AG04449 (cell line): ENCODE measurements at regions not wholly inside any gene's neighbourhood (a gene's known extent, or its start where the extent isn't known, plus 50 kb on each side); places are given as distances from the start of the nearest gene placed in this dataset.
"Not testable (repeated sequence)": the region's sequence is repeated elsewhere in the genome, so short reads cannot be mapped to it uniquely, and the experiment has no call there.

Experiments used
- CTCF ChIA-PET: fragments of 350-600 bp; formaldehyde crosslinking; extraction: SDS; loops from one replicate; lab custom pipeline; 2021; ENCODE audit warnings: antibody characterized with exemption; lab: Yijun Ruan, JAX
- POLR2A ChIA-PET: fragments of 400-600, 350-600 bp; formaldehyde crosslinking; extraction: SDS; loops from one replicate; lab custom pipeline; 2020; ENCODE audit warnings: antibody characterized with exemption, inconsistent platforms; lab: Yijun Ruan, JAX
- DNase-seq: peaks from one replicate; pipeline ENCODE4 v3.0.0-alpha.2; 2010; ENCODE audit warnings: low read depth, low spot score
- H3K4me3 ChIP-seq: 2 replicates; pipeline ENCODE4 v1.5.1; 2011; ENCODE audit warnings: low read depth, mild to moderate bottlenecking, control low read depth, low read length
- TF ChIP-seq, protein P1 (sequence below): IDR thresholded peaks from one replicate; pipeline ENCODE4 v1.5.1; 2011; ENCODE audit warnings: mild to moderate bottlenecking, moderate library complexity, low read length, control low read depth, inconsistent platforms; ENCODE audit not compliant: insufficient read depth; ENCODE audit errors: missing control alignments

DNA sequence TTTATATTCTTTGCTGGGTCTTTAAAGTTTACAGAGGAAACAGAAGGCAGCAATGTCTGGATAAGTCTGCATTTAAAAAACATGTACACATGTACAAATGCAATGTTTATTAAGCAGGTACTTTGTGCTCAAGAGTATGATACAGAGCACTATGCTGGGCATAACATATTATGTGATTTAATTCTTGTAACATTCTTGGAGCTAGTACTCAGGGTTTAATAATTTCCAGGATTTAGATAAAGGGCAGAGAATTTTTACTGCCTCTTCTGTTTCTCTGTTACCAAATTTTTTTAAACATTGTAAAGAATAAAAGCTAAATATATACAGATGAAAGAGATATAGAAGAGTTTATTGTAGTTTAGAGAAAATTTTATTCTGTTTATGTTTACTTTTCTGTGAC is 152.7 kb downstream of the ZNF737 start:
- DNase-seq: no peak
- TF ChIP-seq, protein P1, sequence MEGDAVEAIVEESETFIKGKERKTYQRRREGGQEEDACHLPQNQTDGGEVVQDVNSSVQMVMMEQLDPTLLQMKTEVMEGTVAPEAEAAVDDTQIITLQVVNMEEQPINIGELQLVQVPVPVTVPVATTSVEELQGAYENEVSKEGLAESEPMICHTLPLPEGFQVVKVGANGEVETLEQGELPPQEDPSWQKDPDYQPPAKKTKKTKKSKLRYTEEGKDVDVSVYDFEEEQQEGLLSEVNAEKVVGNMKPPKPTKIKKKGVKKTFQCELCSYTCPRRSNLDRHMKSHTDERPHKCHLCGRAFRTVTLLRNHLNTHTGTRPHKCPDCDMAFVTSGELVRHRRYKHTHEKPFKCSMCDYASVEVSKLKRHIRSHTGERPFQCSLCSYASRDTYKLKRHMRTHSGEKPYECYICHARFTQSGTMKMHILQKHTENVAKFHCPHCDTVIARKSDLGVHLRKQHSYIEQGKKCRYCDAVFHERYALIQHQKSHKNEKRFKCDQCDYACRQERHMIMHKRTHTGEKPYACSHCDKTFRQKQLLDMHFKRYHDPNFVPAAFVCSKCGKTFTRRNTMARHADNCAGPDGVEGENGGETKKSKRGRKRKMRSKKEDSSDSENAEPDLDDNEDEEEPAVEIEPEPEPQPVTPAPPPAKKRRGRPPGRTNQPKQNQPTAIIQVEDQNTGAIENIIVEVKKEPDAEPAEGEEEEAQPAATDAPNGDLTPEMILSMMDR: no peak
- CTCF ChIA-PET: no interaction called here
- H3K4me3 ChIP-seq: no peak overlapping the region
- POLR2A ChIA-PET: no interaction called here

DNA sequence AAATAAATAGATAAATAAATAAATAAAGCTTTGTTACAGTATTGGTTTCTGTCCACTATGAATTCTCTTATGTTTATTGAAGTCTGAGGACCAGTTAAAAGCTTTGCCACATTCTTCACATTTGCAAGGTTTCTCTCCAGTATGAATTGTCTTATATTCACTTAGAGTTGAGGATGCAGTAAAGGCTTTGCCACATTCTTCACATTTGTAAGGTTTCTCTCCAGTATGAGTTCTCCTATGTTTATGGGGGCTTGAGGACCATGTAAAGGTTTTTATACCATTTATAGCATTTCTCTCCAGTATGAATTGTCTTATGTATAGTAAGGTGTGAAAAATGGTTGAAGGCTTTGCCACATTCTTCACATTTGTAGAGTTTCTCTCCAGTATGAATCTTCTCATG is 168.3 kb downstream of the ZNF737 start:
- TF ChIP-seq, protein P1: no peak
- H3K4me3 ChIP-seq: no peak overlapping the region
- POLR2A ChIA-PET: no interaction called here
- CTCF ChIA-PET: no interaction called here
- no peak for DNase-seq

DNA sequence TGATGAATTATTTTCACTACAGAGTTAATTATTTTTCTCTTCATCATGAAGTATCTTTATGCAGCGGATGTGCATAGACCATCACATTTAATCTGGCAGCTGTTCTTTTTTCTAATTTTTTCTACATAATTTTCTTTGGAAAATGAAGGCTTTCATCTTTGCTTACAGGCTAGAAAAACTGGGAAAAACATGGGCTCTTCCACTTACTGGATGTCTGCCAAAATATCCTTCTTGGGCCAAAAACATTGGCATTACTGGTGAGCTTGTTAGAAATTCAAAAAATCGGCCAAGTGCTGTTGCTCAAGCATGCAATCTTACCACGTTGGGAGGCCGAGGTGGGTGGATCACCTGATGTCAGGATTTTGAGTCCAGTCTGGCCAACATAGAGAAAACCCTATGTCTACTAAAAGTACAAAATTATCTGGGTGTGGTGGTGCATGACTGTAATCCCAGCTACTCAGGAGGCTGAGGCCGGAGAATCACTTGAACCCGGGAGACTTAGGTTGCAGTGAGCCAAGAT is 176.8 kb downstream of the ZNF737 start:
- ChIA-PET CTCF (no interaction called here), POLR2A (no interaction called here)
- TF ChIP-seq, protein P1: no peak
- H3K4me3 ChIP-seq: no peak overlapping the region
- DNase-seq: no peak

DNA sequence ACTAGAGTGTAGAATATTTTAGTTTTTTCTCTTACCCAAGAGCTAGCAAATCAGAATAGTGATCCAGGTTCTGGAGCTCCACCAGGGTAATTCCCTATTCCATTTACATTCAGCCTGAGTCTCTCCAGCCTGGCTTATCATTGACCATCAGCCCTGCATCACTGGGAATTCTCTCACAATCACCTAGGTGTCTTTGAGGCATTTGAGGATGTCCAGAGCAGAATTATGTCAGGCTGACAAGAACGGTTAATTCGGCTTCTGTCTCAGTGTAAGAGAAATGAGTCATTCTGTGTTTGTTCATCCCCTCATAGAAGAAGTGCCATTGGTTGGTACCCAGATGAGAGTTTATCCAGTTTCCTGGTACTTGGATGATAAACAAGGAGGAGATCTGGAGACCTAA is 180.5 kb downstream of the ZNF737 start:
- ChIA-PET CTCF (no interaction called here), POLR2A (no interaction called here)
- H3K4me3 ChIP-seq: no peak overlapping the region
- TF ChIP-seq, protein P1: no peak
- no peak for DNase-seq

DNA sequence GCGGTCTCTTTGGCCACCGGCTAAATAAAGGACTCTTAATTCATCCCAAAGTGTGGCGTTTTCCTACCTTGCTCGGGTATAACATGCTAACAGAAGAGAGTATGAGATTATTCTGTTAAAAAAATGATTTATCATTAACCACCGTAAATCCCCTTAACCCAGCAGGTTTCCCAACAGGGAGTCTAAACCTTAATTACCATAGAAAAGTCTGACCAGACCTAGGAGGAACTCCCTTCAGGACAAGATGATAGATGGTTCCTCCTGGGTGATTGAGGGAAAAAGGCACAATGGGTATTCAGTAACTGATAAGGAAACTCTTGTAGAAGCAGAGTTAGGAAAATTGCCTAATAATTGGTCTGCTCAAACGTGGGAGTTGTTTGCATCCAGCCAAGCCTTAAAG is 193.7 kb downstream of the ZNF737 start:
- TF ChIP-seq, protein P1: no peak
- ChIA-PET POLR2A (no interaction called here), CTCF (no interaction called here)
- DNase-seq: no peak
- H3K4me3 ChIP-seq: no peak overlapping the region

DNA sequence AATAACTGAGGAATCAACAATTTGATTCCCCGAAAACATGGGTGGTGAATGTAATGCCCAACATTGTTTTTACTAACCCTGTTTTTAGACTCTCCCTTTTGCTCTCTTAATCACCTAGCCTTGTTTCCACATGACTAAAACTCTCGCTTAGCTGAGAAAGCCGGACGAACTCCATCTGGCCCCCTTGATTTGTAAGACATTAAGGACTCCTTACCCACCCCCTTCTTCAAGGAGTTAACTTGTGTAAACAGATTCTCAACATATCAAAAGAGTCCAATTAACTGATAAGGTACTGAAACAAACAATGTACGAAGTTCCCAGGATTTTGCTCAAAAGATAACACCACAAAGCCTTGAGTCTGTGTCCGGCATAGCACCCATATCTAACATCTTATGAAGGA is 194.3 kb downstream of the ZNF737 start:
- DNase-seq, CTCF ChIA-PET, POLR2A ChIA-PET, H3K4me3 ChIP-seq: not testable (repeated sequence)

DNA sequence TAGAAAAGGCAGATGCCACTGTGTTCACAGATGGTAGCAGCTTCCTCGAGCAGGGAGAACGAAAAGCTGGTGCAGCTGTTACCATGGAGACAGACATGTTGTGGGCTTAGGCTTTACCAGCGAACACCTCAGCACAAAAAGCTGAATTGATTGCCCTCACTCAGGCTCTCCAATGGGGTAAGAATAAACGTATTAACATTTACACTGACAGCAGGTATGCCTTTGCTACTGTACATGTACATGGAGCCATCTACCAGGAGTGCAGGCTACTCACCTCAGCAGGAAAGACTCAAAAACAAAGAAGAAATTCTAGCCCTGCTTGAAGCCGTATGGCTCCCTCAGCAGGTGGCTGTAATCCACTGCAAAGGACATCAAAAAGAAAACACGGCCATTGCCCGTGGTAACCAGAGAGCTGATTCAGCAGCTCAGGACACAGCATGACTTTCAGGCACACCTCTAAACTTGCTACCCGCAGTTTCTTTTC is 197.7 kb downstream of the ZNF737 start:
- CTCF ChIA-PET: no interaction called here
- TF ChIP-seq, protein P1: no peak
- POLR2A ChIA-PET: no interaction called here
- no peak for DNase-seq
- H3K4me3 ChIP-seq: no peak overlapping the region
